Gastrocnemius medialis (tissue), 4 donors: ENCODE measurements at regions not wholly inside any gene's neighbourhood (a gene's known extent, or its start where the extent isn't known, plus 50 kb on each side); places are given as distances from the start of the nearest gene placed in this dataset.

Experiments used
- CTCF ChIP-seq, 5 experiments: fragments of 450-650 bp in 3 of 5; fragments of 200-600 bp in 2 of 5; sonication (generic) in 2 of 5; IDR thresholded peaks in 4 of 5; conservative IDR thresholded peaks in 1 of 5; 1 replicate in 4 of 5; 2 replicates in 1 of 5; pipeline ENCODE4 v1.5.1; 2016 to 2019; ENCODE audit warnings: antibody characterized with exemption in 5 of 5, mild to moderate bottlenecking in 3 of 5, moderate library complexity in 3 of 5
- POLR2A ChIP-seq, 2 donors: fragments of 450-650 bp; IDR thresholded peaks; one replicate each; pipeline ENCODE4 v1.6.1; 2017; ENCODE audit warnings: antibody characterized with exemption in 2 of 2, mild to moderate bottlenecking in 2 of 2, moderate library complexity in 2 of 2

GRCh38 chr1:91174734-91175133 lies 152.9 kb upstream of the ZNF644 start:
- no peak for TF ChIP-seq POLR2A (IDR thresholded peaks at IDR 0.05)
- no peak for TF ChIP-seq CTCF (IDR thresholded peaks at IDR 0.05 in 4 of 5, conservative IDR thresholded peaks at IDR 0.05 in 1 of 5)
